ENCODE measurements at regions not wholly inside any gene's neighbourhood (a gene's known extent, or its start where the extent isn't known, plus 50 kb on each side); places are given as distances from the start of the nearest gene placed in this dataset.

- no peak for DNase-seq (ENCODE audit: extremely low spot score)
- ChIA-PET CTCF (no interaction called here), POLR2A (no interaction called here)
- no peak for TF ChIP-seq SP1 (IDR thresholded peaks at IDR 0.05)
- no peak for TF ChIP-seq HDGF (IDR thresholded peaks at IDR 0.05; ENCODE audit: borderline replicate concordance)
- TF ChIP-seq FOXM1 (IDR thresholded peaks at IDR 0.05; ENCODE audit: borderline replicate concordance): no peak
- TF ChIP-seq FOXA1 (IDR thresholded peaks at IDR 0.05): no peak
- no peak for TF ChIP-seq BHLHE40 (IDR thresholded peaks at IDR 0.05; ENCODE audit: borderline replicate concordance)
- no peak for TF ChIP-seq ZNF384 (IDR thresholded peaks at IDR 0.05)
- no peak for TF ChIP-seq NFRKB (IDR thresholded peaks at IDR 0.05)
- no peak for TF ChIP-seq ELF4 (IDR thresholded peaks at IDR 0.05)
- TF ChIP-seq ARNT (IDR thresholded peaks at IDR 0.05): no peak
- TF ChIP-seq SUZ12 (IDR thresholded peaks at IDR 0.05): no peak
- no peak for TF ChIP-seq CTBP1 (IDR thresholded peaks at IDR 0.05; ENCODE audit: borderline replicate concordance)
- no peak for TF ChIP-seq LEF1 (IDR thresholded peaks at IDR 0.05; ENCODE audit: borderline replicate concordance)
- TF ChIP-seq FOXK2 (IDR thresholded peaks at IDR 0.05): no peak
- TF ChIP-seq L3MBTL2 (conservative IDR thresholded peaks at IDR 0.05): no peak
- no peak for TF ChIP-seq TARDBP (IDR thresholded peaks at IDR 0.05)
- no peak for TF ChIP-seq PKNOX1 (IDR thresholded peaks at IDR 0.05)
Measured at GRCh38 chr21:28627691-28628090, 365.0 kb downstream of the LTN1 start.

- no peak for DNase-seq (ENCODE audit: extremely low spot score)
- ChIA-PET POLR2A (no interaction called here), CTCF (no interaction called here)
- TF ChIP-seq CTBP1 (IDR thresholded peaks at IDR 0.05; ENCODE audit: borderline replicate concordance): no peak
- no peak for TF ChIP-seq TARDBP (IDR thresholded peaks at IDR 0.05)
- no peak for TF ChIP-seq ELF4 (IDR thresholded peaks at IDR 0.05)
- TF ChIP-seq NFRKB (IDR thresholded peaks at IDR 0.05): no peak
- TF ChIP-seq ARNT (IDR thresholded peaks at IDR 0.05): no peak
- no peak for TF ChIP-seq L3MBTL2 (conservative IDR thresholded peaks at IDR 0.05)
- no peak for TF ChIP-seq PKNOX1 (IDR thresholded peaks at IDR 0.05)
- no peak for TF ChIP-seq FOXA1 (IDR thresholded peaks at IDR 0.05)
- TF ChIP-seq SUZ12 (IDR thresholded peaks at IDR 0.05): no peak
- no peak for TF ChIP-seq FOXK2 (IDR thresholded peaks at IDR 0.05)
- TF ChIP-seq BHLHE40 (IDR thresholded peaks at IDR 0.05; ENCODE audit: borderline replicate concordance): no peak
- no peak for TF ChIP-seq LEF1 (IDR thresholded peaks at IDR 0.05; ENCODE audit: borderline replicate concordance)
- no peak for TF ChIP-seq SP1 (IDR thresholded peaks at IDR 0.05)
- no peak for TF ChIP-seq ZNF384 (IDR thresholded peaks at IDR 0.05)
- TF ChIP-seq FOXM1 (IDR thresholded peaks at IDR 0.05; ENCODE audit: borderline replicate concordance): no peak
- no peak for TF ChIP-seq HDGF (IDR thresholded peaks at IDR 0.05; ENCODE audit: borderline replicate concordance)
Measured at GRCh38 chr21:28627261-28627660, 365.4 kb downstream of the LTN1 start.

- no peak for DNase-seq (ENCODE audit: extremely low spot score)
- ChIA-PET POLR2A (no interaction called here), CTCF (no interaction called here)
- TF ChIP-seq BHLHE40 (IDR thresholded peaks at IDR 0.05; ENCODE audit: borderline replicate concordance) (no peak), CTBP1 (IDR thresholded peaks at IDR 0.05; ENCODE audit: borderline replicate concordance) (no peak), ARNT (IDR thresholded peaks at IDR 0.05) (no peak), LEF1 (IDR thresholded peaks at IDR 0.05; ENCODE audit: borderline replicate concordance) (no peak), FOXA1 (IDR thresholded peaks at IDR 0.05) (no peak), ELF4 (IDR thresholded peaks at IDR 0.05) (no peak), L3MBTL2 (conservative IDR thresholded peaks at IDR 0.05) (no peak), NFRKB (IDR thresholded peaks at IDR 0.05) (no peak), FOXK2 (IDR thresholded peaks at IDR 0.05) (no peak)
Measured at GRCh38 chr21:28624626-28625025, 368.1 kb downstream of the LTN1 start.

- ChIA-PET CTCF (no interaction called here), POLR2A (no interaction called here)
- TF ChIP-seq ARNT (IDR thresholded peaks at IDR 0.05) (no peak), L3MBTL2 (conservative IDR thresholded peaks at IDR 0.05) (no peak), ZNF384 (IDR thresholded peaks at IDR 0.05) (no peak), LEF1 (IDR thresholded peaks at IDR 0.05; ENCODE audit: borderline replicate concordance) (no peak), NFRKB (IDR thresholded peaks at IDR 0.05) (no peak), FOXM1 (IDR thresholded peaks at IDR 0.05; ENCODE audit: borderline replicate concordance) (no peak), HDGF (IDR thresholded peaks at IDR 0.05; ENCODE audit: borderline replicate concordance) (no peak), FOXK2 (IDR thresholded peaks at IDR 0.05) (no peak), PKNOX1 (IDR thresholded peaks at IDR 0.05) (no peak), FOXA1 (IDR thresholded peaks at IDR 0.05) (no peak), SP1 (IDR thresholded peaks at IDR 0.05) (no peak), CTBP1 (IDR thresholded peaks at IDR 0.05; ENCODE audit: borderline replicate concordance) (no peak), ELF4 (IDR thresholded peaks at IDR 0.05) (no peak), TARDBP (IDR thresholded peaks at IDR 0.05) (no peak), BHLHE40 (IDR thresholded peaks at IDR 0.05; ENCODE audit: borderline replicate concordance) (no peak), SUZ12 (IDR thresholded peaks at IDR 0.05) (no peak)
- DNase-seq (ENCODE audit: extremely low spot score): no peak
Measured at GRCh38 chr21:28617300-28617699, 375.4 kb downstream of the LTN1 start.

- POLR2A ChIA-PET: no interaction called here
- DNase-seq (ENCODE audit: extremely low spot score): no peak
Measured at GRCh38 chr21:28615276-28615675, 377.4 kb downstream of the LTN1 start.

GRCh38 chr21:28614791-28615190, 377.9 kb downstream of the LTN1 start:
- ChIA-PET CTCF (no interaction called here), POLR2A (no interaction called here)
- DNase-seq (ENCODE audit: extremely low spot score): no peak
- TF ChIP-seq CTBP1 (IDR thresholded peaks at IDR 0.05; ENCODE audit: borderline replicate concordance): no peak
- TF ChIP-seq TARDBP (IDR thresholded peaks at IDR 0.05): no peak
- TF ChIP-seq NFRKB (IDR thresholded peaks at IDR 0.05): no peak
- TF ChIP-seq PKNOX1 (IDR thresholded peaks at IDR 0.05): no peak
- TF ChIP-seq FOXA1 (IDR thresholded peaks at IDR 0.05): no peak
- no peak for TF ChIP-seq FOXM1 (IDR thresholded peaks at IDR 0.05; ENCODE audit: borderline replicate concordance)
- TF ChIP-seq ARNT (IDR thresholded peaks at IDR 0.05): no peak
- no peak for TF ChIP-seq HDGF (IDR thresholded peaks at IDR 0.05; ENCODE audit: borderline replicate concordance)
- TF ChIP-seq FOXK2 (IDR thresholded peaks at IDR 0.05): no peak

More at GRCh38 chr21:28615276-28615675, 377.4 kb downstream of the LTN1 start:
- no peak for TF ChIP-seq TARDBP (IDR thresholded peaks at IDR 0.05)
- TF ChIP-seq HDGF (IDR thresholded peaks at IDR 0.05; ENCODE audit: borderline replicate concordance): no peak
- TF ChIP-seq CTBP1 (IDR thresholded peaks at IDR 0.05; ENCODE audit: borderline replicate concordance): no peak
- no peak for TF ChIP-seq FOXM1 (IDR thresholded peaks at IDR 0.05; ENCODE audit: borderline replicate concordance)
- no peak for TF ChIP-seq SUZ12 (IDR thresholded peaks at IDR 0.05)
- TF ChIP-seq SP1 (IDR thresholded peaks at IDR 0.05): no peak
- CTCF ChIA-PET: no interaction called here

Data from HEK293T (cell line).